ENCODE measurements at regions not wholly inside any gene's neighbourhood (a gene's known extent, or its start where the extent isn't known, plus 50 kb on each side); places are given as distances from the start of the nearest gene placed in this dataset.

- H3K27me3 ChIP-seq (ENCODE audit: insufficient read depth, low read length) = no peaks in the 10 kb centered on the region
- H3K4me1 ChIP-seq (ENCODE audit: control insufficient read depth in 1 of 2, insufficient read depth in 2 of 2, low read length in 2 of 2) = peaks cover 13 to 15% of the 10 kb centered on the region in 2 experiments; a peak in 3 of 4 replicates
- H3K4me2 ChIP-seq (ENCODE audit: low read length) = no peak overlapping the region
- no peaks in the 10 kb centered on the region for H4K20me1 ChIP-seq (ENCODE audit: insufficient read depth)
- ATAC-seq (no peak), DNase-seq (ENCODE audit: low read depth, low spot score) (no peak)
- H3K36me3 ChIP-seq (ENCODE audit: control insufficient read depth in 1 of 2, insufficient read depth in 2 of 2, low read length in 2 of 2) = no peaks in the 10 kb centered on the region
- H3K9me3 ChIP-seq (ENCODE audit: control insufficient read depth in 1 of 2, insufficient read depth in 1 of 2, low read depth in 1 of 2, low read length in 2 of 2) = no peaks in the 10 kb centered on the region
- intact Hi-C loops (cut with micrococcal nuclease) = loop anchor here (10.0 kb wide), 1 partner anchor 265 kb away; no protein-coding TSS in a partner anchor
- RAD21 ChIA-PET (ENCODE audit: low non-redundant PET in 1 of 2, low total read pairs in 2 of 2, uncharacterized antibody in 2 of 2, unreplicated experiment in 2 of 2) = no interaction called here
- H3K79me2 ChIP-seq (ENCODE audit: insufficient read depth, low read length) = no peaks in the 10 kb centered on the region
- POLR2A ChIA-PET = no interaction called here
- TF ChIP-seq ELF1 (IDR thresholded peaks at IDR 0.05; ENCODE audit: borderline replicate concordance, low read depth) (no peak), RAD21 (IDR thresholded peaks at IDR 0.05; ENCODE audit: low read depth) (no peak), JUND (IDR thresholded peaks at IDR 0.05) (no peak), EZH2phosphoT487 (IDR thresholded peaks at IDR 0.05; ENCODE audit: borderline replicate concordance) (no peak), POLR2AphosphoS5 (IDR thresholded peaks at IDR 0.05; ENCODE audit: low read depth, low read length) (no peak), SP1 (IDR thresholded peaks at IDR 0.05; ENCODE audit: low read depth) (no peak), EGR1 (IDR thresholded peaks at IDR 0.05; ENCODE audit: low read depth) (no peak), CEBPB (IDR thresholded peaks at IDR 0.05; ENCODE audit: low read depth) (no peak), ZBTB33 (IDR thresholded peaks at IDR 0.05; ENCODE audit: extremely low read depth, insufficient replicate concordance, low read length) (no peak), TCF7L2 (IDR thresholded peaks at IDR 0.05; ENCODE audit: borderline replicate concordance, extremely low read depth, insufficient read depth, insufficient read length) (no peak), YY1 (IDR thresholded peaks at IDR 0.05; ENCODE audit: extremely low read depth, insufficient replicate concordance, low read depth, low read length) (no peak), ZFX (IDR thresholded peaks at IDR 0.05) (no peak), FOSL1 (IDR thresholded peaks at IDR 0.05; ENCODE audit: low read depth) (no peak), ZNF274 (IDR thresholded peaks at IDR 0.05; ENCODE audit: low read depth, low read length) (no peak), POLR2A (IDR thresholded peaks at IDR 0.05; ENCODE audit: borderline replicate concordance, extremely low read depth, insufficient read depth, insufficient read length) (no peak), CBX3 (IDR thresholded peaks at IDR 0.05; ENCODE audit: low read depth) (no peak), ATF3 (IDR thresholded peaks at IDR 0.05) (no peak)
- no peak overlapping the region for H3K27ac ChIP-seq (ENCODE audit: low read depth, low read length)
- no TSS peak for BruUV-seq (replicated peaks)
- H3K9ac ChIP-seq (ENCODE audit: low read length) = no peak overlapping the region
- peak overlapping the region; percentile 86 for H2AFZ ChIP-seq (ENCODE audit: low read depth, low read length, poor library complexity, severe bottlenecking)
- H3K9me2 ChIP-seq (ENCODE audit: insufficient read depth) = no peaks in the 10 kb centered on the region
- CTCF ChIA-PET = no interaction called here
- no peak overlapping the region for H3K4me3 ChIP-seq (replicated peaks in 1 of 2; ENCODE audit: low read depth in 1 of 2, low read length in 2 of 2)
These were observed 272.6 kb downstream of the GPM6A start for GRCh38 chr4:175539498-175539897.
